B cell (primary cell): ENCODE measurements at regions not wholly inside any gene's neighbourhood (a gene's known extent, or its start where the extent isn't known, plus 50 kb on each side); places are given as distances from the start of the nearest gene placed in this dataset.

ENCODE experiments used
- EZH2 ChIP-seq: IDR thresholded peaks from 2 replicates; pipeline ENCODE4 v1.6.1; 2012; ENCODE audit warnings: borderline replicate concordance, low read depth, mild to moderate bottlenecking, moderate library complexity, low read length; ENCODE audit not compliant: insufficient read depth, poor library complexity, severe bottlenecking
- TF ChIP-seq, protein P1 (sequence below): fragments of 200-600 bp; IDR thresholded peaks from one replicate; pipeline ENCODE4 v1.8.0; 2022; ENCODE audit warnings: antibody characterized with exemption, mild to moderate bottlenecking

GRCh38 chr18:77422974-77423867, 173.6 kb downstream of the GALR1 start:
- TF ChIP-seq, protein P1, sequence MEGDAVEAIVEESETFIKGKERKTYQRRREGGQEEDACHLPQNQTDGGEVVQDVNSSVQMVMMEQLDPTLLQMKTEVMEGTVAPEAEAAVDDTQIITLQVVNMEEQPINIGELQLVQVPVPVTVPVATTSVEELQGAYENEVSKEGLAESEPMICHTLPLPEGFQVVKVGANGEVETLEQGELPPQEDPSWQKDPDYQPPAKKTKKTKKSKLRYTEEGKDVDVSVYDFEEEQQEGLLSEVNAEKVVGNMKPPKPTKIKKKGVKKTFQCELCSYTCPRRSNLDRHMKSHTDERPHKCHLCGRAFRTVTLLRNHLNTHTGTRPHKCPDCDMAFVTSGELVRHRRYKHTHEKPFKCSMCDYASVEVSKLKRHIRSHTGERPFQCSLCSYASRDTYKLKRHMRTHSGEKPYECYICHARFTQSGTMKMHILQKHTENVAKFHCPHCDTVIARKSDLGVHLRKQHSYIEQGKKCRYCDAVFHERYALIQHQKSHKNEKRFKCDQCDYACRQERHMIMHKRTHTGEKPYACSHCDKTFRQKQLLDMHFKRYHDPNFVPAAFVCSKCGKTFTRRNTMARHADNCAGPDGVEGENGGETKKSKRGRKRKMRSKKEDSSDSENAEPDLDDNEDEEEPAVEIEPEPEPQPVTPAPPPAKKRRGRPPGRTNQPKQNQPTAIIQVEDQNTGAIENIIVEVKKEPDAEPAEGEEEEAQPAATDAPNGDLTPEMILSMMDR = no peak
- TF ChIP-seq EZH2 = no peak
